Ascending aorta (tissue), 2 donors: ENCODE measurements at regions not wholly inside any gene's neighbourhood (a gene's known extent, or its start where the extent isn't known, plus 50 kb on each side); places are given as distances from the start of the nearest gene placed in this dataset.

Experiments
- DNase-seq, 2 donors: peaks; one replicate each; pipeline ENCODE4 v3.0.0-alpha.2; 2019; ENCODE audit warnings: low spot score in 2 of 2
- H3K27ac ChIP-seq, 2 donors: fragments of 200-600 bp; sonication (generic); one replicate each; pipeline ENCODE4 v1.5.1; 2016 to 2017; ENCODE audit warnings: mild to moderate bottlenecking in 1 of 2
- H3K27me3 ChIP-seq: fragments of 200-600 bp; sonication (generic); one replicate; pipeline ENCODE4 v1.5.1; 2017
- H3K36me3 ChIP-seq, 2 donors: fragments of 200-600 bp; sonication (generic); one replicate each; pipeline ENCODE4 v1.5.1; 2016
- H3K4me1 ChIP-seq, 2 donors: fragments of 200-600 bp; sonication (generic); one replicate each; pipeline ENCODE4 v1.5.1; 2016 to 2017; ENCODE audit warnings: mild to moderate bottlenecking in 1 of 2
- H3K4me3 ChIP-seq, 2 donors: fragments of 200-600 bp; sonication (generic); one replicate each; pipeline ENCODE4 v1.5.1; 2016 to 2017; ENCODE audit warnings: mild to moderate bottlenecking in 1 of 2
- H3K9me3 ChIP-seq, 2 donors: fragments of 200-600 bp; sonication (generic); one replicate each; pipeline ENCODE4 v1.5.1; 2016
- intact Hi-C: fragments of 100-400 bp; cut with DNase I; formaldehyde crosslinking; loops from one replicate; pipeline ENCODE4 v1.15.1; 2023
- TF ChIP-seq, protein P1 (sequence below), 3 experiments: fragments of 200-600 bp in 2 of 3; fragments of 450-650 bp in 1 of 3; sonication (generic) in 2 of 3; IDR thresholded peaks; one replicate each; pipeline ENCODE4 v1.5.1; 2016 to 2019; ENCODE audit warnings: antibody characterized with exemption in 3 of 3, mild to moderate bottlenecking in 1 of 3, moderate library complexity in 1 of 3

DNA sequence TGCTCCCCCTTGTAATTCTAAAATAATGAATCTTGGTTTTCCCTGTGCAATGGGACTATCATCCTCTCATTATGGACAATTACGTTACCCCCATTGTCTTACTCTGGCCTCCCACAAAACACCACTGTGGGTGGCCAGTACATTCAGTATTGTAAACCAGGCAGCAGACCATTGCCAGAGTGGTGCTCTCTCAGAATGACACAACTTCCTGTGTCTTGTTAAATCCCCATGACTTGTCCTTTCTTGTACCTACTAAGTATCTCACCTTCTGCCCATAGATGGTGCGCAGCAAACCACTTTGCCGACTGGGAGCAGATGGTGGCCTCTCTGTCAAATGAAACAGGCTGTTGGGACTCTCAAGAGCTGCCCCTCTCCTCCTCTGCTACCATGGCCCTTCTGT, 287.1 kb upstream of the RAG2 start:
- TF ChIP-seq, protein P1, sequence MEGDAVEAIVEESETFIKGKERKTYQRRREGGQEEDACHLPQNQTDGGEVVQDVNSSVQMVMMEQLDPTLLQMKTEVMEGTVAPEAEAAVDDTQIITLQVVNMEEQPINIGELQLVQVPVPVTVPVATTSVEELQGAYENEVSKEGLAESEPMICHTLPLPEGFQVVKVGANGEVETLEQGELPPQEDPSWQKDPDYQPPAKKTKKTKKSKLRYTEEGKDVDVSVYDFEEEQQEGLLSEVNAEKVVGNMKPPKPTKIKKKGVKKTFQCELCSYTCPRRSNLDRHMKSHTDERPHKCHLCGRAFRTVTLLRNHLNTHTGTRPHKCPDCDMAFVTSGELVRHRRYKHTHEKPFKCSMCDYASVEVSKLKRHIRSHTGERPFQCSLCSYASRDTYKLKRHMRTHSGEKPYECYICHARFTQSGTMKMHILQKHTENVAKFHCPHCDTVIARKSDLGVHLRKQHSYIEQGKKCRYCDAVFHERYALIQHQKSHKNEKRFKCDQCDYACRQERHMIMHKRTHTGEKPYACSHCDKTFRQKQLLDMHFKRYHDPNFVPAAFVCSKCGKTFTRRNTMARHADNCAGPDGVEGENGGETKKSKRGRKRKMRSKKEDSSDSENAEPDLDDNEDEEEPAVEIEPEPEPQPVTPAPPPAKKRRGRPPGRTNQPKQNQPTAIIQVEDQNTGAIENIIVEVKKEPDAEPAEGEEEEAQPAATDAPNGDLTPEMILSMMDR (IDR thresholded peaks at IDR 0.05): no peak
- no peak for DNase-seq
- H3K27ac ChIP-seq: no peak overlapping the region
- no peaks in the 10 kb centered on the region for H3K27me3 ChIP-seq
- H3K4me1 ChIP-seq: no peaks in the 10 kb centered on the region
- H3K9me3 ChIP-seq: no peaks in the 10 kb centered on the region
- no peak overlapping the region for H3K4me3 ChIP-seq
- H3K36me3 ChIP-seq: no peaks in the 10 kb centered on the region
- intact Hi-C loops: no loop called here

DNA sequence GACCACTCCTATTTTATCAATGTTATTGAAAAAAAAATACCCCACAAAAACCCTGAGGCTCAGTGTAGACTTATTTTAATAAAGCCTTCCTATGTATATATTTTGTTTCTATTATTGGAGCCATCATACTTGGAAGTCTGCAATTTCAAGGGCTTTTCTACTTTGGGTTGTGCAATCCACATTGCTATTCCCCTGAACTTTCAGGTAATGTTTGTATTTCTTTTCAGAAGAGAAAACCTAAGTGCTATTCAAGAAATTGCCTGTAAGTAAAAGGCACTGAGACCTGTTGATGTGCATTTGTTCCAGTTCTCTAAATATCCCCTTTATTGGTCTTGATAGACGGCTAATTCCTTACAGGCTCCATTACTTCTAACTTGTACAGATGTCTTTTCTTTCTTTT, 280.7 kb upstream of the RAG2 start:
- Histone ChIP-seq H3K4me3 (no peak overlapping the region), H3K27ac (no peak overlapping the region), H3K9me3 (no peaks in the 10 kb centered on the region), H3K27me3 (no peaks in the 10 kb centered on the region), H3K36me3 (no peaks in the 10 kb centered on the region), H3K4me1 (no peaks in the 10 kb centered on the region)
- intact Hi-C loops: no loop called here
- TF ChIP-seq, protein P1 (IDR thresholded peaks at IDR 0.05): no peak
- no peak for DNase-seq

GRCh38 chr11:36877149-36877548, 279.1 kb upstream of the RAG2 start:
- H3K4me3 ChIP-seq: no peak overlapping the region
- no peaks in the 10 kb centered on the region for H3K4me1 ChIP-seq
- TF ChIP-seq, protein P1 (IDR thresholded peaks at IDR 0.05): no peak
- intact Hi-C loops: no loop called here
- no peaks in the 10 kb centered on the region for H3K9me3 ChIP-seq
- H3K36me3 ChIP-seq: no peaks in the 10 kb centered on the region
- no peak for DNase-seq
- H3K27me3 ChIP-seq: no peaks in the 10 kb centered on the region
- no peak overlapping the region for H3K27ac ChIP-seq

DNA sequence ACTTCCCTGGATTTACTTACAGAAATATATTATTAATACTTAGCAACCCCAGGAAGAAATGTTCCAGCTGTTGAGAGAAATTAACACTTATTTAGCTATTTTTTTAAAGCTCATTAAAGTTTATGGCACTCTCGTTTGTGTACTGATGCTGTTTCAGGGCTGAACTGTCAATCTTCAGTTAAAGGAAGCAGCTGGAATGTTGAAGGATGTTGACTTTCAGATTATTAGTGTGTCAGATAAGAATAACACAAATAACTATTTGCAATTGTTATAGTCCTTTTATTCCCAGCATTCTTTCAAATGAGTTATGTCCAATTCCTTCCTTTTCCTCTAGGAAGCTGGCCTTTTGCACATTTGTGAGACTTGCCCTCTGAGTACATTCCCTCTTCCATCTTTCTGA, 278.2 kb upstream of the RAG2 start:
- intact Hi-C loops: no loop called here
- Histone ChIP-seq H3K4me1 (no peaks in the 10 kb centered on the region), H3K36me3 (no peaks in the 10 kb centered on the region), H3K27me3 (no peaks in the 10 kb centered on the region), H3K4me3 (no peak overlapping the region), H3K9me3 (no peaks in the 10 kb centered on the region), H3K27ac (no peak overlapping the region)
- no peak for DNase-seq
- TF ChIP-seq, protein P1 (IDR thresholded peaks at IDR 0.05): no peak

DNA sequence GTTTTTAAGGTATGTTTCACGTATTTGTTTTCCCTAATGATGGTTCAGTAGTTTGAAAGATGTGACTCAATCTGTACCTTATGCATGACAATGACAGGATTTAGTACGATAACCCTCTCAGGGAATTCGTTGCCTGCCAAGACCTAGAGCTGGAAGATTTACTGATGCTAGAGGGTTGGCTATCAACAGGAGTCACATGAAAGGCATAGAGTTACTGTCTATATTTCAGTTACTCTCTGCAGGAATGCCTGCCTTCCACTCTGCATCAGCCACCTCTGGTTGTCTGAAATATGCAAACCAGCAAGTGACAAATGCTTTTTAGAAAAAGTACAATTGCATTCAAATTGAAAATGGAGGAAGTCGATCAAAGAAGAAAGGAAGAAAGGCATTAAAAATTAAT, 276.3 kb upstream of the RAG2 start:
- H3K9me3 ChIP-seq: no peaks in the 10 kb centered on the region
- TF ChIP-seq, protein P1 (IDR thresholded peaks at IDR 0.05): no peak
- no peak for DNase-seq
- no peaks in the 10 kb centered on the region for H3K4me1 ChIP-seq
- H3K4me3 ChIP-seq: no peak overlapping the region
- H3K36me3 ChIP-seq: no peaks in the 10 kb centered on the region
- intact Hi-C loops: no loop called here
- no peak overlapping the region for H3K27ac ChIP-seq
- H3K27me3 ChIP-seq: no peaks in the 10 kb centered on the region

GRCh38 chr11:36870361-36870760, 272.3 kb upstream of the RAG2 start:
- DNase-seq: no peak
- H3K27ac ChIP-seq: no peak overlapping the region
- no peaks in the 10 kb centered on the region for H3K27me3 ChIP-seq
- H3K9me3 ChIP-seq: no peaks in the 10 kb centered on the region
- no peaks in the 10 kb centered on the region for H3K36me3 ChIP-seq
- H3K4me3 ChIP-seq: no peak overlapping the region
- intact Hi-C loops: no loop called here
- TF ChIP-seq, protein P1 (IDR thresholded peaks at IDR 0.05): no peak
- H3K4me1 ChIP-seq: no peaks in the 10 kb centered on the region
